Stimulated activated CD8-positive, alpha-beta memory T cell treated with anti-CD3 and anti-CD28 coated beads, Interleukin-7, amount 100 ng/mL, for 1 hour (primary cell): ENCODE measurements at regions not wholly inside any gene's neighbourhood (a gene's known extent, or its start where the extent isn't known, plus 50 kb on each side); places are given as distances from the start of the nearest gene placed in this dataset.
"Not testable (repeated sequence)": the region's sequence is repeated elsewhere in the genome, so short reads cannot be mapped to it uniquely, and the experiment has no call there.

Source experiments
- DNase-seq, 2 donors: peaks; one replicate each; pipeline ENCODE4 v3.0.0-alpha.2; 2020; ENCODE audit warnings: low read depth in 2 of 2

DNA sequence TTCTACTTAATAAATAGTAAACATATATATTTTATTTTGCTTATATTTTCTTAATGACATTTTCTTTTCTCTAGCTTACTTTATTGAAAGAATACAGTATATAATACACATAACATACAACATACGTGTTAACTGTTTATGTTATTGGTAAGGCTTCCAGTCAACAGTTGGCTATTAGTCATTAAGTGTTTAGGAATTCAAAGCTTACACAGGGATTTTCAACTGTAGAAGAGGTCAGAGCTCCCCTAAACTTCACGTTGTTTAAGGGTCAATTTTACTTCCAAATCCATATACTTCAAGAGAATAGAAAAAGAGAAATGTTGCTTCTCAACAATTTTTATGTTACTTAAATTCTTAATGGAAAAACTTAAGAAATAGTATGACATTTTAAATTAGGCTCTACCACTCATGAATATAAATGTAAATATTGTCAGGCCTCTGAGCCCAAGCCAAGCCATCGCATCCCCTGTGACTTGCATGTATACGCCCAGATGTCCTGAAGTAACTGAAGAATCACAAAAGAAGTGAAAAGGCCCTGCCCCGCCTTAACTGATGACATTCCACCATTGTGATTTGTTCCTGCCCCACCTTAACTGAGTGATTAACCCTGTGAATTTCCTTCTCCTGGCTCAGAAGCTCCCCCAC lies 456.5 kb upstream of the NETO1 start:
- DNase-seq: not testable (repeated sequence)

DNA sequence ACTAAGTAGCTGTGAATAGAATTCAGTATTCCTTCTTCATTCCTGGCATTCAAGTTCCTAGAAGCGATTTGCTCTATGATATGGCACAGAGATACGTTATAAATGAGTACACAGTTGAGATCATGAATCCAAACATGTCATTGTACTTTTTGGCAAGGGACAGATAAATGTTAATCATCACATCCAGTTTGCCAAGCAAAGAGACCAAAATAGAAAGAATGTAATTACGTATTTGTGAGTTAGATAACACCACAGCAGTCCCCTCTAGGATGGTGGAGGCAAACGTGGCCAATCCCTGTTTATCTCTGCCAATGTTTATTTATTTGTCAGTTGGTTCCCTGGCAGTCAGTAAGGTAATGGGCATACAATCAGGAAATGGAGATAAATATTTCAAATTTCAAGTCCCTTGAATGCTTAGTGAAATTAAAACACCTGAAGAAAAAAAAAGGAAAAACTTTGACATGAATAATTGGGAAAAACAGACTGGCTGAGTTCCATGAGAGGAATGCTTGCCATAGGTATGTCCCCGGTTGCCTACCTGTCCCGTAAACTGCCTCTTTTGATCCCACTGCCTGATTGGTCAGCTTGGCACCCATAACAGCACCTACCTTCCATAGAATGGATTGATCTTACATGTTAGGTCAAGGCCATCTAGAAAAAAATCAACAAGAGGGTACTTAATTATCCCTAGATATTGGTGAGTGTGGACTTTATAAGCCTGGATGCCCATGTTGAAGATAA lies 451.1 kb upstream of the NETO1 start:
- DNase-seq: no peak

GRCh38 chr18:73316513-73316912 lies 448.7 kb upstream of the NETO1 start:
- no peak for DNase-seq

DNA sequence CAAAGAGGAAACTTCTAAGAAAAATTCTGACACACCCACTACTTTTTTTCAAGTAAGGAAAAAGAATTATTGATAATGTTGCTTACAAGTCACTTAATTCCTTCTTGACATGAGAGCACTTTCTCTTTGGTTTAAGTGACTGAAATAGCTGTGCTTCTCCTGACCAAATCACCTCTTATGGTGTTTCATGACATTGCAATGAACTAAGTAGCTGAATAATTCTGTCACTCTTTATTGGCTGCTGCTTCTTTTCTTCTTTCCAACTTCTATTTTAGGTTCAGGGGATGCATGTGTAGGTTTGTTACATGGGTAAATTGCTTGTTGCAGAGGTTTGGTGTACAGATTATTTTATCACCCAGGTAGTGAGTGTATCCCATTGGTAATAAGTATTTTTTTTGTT lies 447.6 kb upstream of the NETO1 start:
- no peak for DNase-seq

DNA sequence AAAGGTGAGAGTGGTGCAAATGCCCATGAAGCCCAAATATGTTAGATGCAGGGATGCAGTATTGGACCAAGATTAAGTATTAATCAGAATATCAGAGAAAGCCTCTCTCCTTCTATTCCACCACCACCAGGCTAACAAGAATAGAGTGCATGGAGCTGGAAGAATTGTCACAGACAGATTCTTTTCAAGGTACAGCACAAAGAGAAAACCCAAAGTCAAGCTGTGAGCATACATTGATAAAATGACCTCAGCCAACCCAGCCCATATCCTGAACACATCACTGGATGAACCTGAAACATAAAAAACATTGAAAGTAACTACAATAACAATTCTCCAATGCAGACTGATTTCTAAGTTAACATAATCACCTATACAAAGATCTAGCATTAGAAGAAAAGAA lies 445.7 kb upstream of the NETO1 start:
- no peak for DNase-seq

DNA sequence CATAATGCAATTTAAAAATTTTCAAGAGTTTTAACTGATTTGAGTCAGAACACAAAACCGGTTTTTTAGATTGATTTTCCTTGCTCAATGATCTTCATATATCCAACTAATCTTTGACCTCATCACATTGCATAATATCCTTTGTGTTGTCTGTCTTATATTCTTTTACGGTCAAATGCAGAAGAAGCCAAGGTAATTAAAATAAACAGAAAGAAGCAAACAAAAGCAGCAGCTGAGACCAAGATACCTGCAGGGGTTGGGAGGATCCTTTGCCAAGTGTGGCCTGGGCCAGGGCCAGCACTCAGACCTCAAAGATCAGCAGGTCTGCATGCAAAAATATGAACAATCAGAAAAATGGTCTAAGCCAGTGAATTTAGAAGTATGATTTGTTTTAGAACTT lies 428.9 kb upstream of the NETO1 start:
- DNase-seq: no peak

DNA sequence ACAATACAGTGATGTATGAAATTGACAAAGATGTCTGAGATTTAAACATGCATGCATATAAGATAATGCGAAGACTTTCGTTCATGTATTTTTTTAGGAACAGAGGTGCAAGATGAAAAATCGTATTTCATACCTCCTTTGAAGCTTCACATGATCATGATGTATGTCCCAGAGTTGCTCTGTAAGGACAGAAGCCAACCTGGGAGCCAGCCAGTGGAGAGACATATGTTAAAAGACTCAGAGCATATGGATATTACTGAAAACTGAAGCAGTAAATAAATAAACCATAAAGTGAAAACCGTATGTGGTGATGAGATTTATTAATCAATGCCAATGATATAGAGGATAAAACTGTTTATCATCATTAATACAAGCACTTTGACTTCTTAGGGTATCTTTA lies 424.4 kb upstream of the NETO1 start:
- DNase-seq: no peak

- DNase-seq: no peak
These were observed 421.0 kb upstream of the NETO1 start for GRCh38 chr18:73288813-73289212.

GRCh38 chr18:73286584-73286983 lies 418.8 kb upstream of the NETO1 start:
- DNase-seq: no peak

DNA sequence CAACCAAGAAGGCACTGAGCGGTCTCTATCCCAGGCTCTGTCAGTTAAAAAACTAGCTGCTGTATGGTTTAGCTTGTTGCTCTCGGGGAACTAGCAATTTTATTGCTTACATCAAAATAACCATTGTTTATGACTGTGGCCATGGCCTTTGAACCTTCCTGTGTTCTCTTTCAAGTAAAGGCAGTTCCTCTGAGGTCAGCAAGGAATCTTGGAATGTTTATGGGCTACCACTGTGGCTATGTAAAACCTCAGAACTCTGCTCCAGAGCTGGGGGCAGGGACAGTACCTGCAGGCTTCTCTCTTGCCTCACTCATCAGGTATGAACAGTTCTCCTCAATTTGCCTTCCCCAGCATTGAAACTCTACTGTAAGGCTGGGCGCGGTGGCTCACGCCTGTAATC lies 416.0 kb upstream of the NETO1 start:
- DNase-seq: no peak

DNA sequence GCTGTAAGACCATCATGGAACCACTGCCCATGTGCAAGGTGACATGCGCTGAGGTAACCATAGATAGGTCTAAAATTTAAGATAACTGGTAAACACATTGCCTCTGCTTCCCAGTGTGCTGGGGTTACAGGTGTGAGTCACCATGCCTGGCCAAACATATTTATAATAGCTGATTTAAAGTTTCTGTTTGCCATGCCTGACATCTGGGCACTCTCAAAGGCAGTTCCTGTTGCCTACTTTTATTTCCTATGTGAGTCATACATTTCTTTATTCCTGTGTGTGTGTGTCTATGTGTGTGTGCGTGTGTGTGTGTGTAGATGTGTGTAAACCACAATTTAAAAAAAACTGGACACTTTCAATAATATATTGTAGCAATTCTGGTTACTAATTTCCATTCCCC lies 415.2 kb upstream of the NETO1 start:
- no peak for DNase-seq

DNA sequence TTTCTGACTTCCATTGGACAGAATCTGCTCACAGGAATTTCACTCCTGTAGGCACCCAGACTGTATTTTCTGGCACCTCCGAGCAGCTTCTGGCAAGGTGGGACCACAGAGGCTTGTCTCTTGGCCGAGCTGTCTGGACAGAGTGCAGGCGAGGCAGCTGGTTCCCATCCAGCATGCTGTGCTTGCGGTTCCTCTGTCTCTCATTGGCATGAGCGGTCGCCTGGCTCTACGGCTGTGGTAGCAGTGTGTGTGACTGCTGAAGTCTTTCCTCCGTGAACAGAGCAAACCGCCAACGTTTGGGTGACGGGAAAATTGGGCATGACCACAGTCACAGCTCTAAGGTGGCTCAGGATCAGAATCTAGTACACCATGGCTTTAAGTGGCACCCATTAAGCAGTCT lies 411.7 kb upstream of the NETO1 start:
- no peak for DNase-seq

DNA sequence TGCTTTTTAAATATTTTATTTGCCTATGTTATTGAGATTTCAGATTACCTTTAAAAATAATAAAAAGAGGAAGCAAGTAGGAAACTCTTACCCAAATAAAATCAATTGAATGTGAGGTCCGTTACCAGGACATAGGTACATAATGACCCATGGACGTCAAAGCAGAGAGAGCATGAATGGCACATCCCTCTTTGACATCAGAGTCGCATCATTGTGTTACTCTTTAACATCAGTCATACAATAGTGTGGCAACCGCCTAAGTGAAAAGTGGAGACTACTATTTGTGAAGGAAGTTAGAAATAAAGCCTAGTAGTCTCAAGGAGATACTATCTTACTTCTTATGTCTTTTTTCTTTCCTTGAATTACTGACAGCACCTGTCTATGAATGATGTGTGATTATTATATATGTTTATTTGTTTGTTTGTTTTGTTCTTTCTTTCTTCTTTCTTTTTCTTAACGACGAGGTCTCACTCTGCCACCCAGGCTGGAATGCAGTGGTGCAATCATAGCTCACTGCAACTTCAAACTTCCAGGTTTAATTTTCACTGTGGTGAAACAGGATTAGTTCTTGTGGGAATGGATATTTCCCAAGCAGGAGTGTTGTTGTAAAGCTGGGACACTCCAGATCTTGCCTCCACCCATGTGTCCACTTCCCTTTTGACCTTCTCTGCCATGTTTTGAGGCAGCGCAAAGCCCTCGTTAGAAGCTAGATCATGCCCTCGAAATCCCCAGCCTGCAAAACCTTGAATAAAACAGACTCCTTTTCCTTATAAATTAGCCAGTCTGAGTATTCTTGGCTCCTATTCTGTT lies 407.2 kb upstream of the NETO1 start:
- no peak for DNase-seq

DNA sequence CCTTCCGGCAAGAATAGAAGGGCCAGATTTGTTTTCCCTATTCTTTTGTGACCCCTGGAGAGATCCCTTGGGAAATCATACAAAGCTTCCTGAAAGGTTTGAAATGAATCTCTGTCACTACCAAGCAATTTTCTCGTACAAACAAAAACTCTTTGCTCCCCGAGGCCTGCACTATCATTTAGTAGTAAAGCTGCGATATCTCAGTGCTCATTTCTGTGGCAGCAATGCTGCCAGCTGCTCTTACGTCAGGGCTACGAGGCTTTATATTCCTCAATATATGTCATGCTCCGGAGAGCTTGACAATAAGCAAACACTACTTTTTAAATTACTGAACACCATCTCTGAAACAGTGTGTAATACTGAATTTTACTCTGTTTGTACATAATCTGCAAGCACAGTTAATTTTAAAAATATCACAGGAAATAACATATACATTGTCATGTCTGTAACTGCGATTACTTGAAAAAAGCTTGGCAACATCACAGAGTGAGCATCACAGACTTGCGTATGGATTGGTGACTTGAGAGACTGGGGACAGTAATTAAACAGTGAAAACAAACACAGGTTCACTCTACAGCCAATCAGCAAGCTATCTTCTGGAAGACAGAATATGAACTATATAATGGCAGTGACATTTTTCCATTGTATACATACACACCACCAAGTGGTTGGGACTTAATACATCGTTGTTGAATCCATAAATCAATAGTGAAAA lies 403.3 kb upstream of the NETO1 start:
- DNase-seq: no peak

DNA sequence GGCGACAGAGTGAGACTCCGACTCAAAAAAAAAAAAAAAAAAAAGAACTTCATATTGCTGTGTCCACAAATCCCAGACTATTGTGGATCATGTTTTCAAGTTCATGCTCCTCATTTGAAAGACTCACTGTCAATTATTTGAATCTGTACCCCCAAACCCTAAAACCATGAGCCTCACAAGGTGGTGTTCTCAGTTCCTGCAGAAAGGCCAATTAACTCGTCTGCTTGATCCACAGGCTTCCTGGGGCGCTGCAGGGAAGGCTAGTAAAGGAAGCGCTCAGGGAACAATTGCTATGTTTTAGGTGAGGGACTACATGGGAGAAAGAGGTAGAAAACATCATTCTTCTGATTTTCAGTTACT lies 396.8 kb upstream of the NETO1 start:
- DNase-seq: no peak

- no peak for DNase-seq
These were observed 394.1 kb upstream of the NETO1 start for GRCh38 chr18:73261923-73262322.

GRCh38 chr18:73261243-73261642 lies 393.5 kb upstream of the NETO1 start:
- no peak for DNase-seq

DNA sequence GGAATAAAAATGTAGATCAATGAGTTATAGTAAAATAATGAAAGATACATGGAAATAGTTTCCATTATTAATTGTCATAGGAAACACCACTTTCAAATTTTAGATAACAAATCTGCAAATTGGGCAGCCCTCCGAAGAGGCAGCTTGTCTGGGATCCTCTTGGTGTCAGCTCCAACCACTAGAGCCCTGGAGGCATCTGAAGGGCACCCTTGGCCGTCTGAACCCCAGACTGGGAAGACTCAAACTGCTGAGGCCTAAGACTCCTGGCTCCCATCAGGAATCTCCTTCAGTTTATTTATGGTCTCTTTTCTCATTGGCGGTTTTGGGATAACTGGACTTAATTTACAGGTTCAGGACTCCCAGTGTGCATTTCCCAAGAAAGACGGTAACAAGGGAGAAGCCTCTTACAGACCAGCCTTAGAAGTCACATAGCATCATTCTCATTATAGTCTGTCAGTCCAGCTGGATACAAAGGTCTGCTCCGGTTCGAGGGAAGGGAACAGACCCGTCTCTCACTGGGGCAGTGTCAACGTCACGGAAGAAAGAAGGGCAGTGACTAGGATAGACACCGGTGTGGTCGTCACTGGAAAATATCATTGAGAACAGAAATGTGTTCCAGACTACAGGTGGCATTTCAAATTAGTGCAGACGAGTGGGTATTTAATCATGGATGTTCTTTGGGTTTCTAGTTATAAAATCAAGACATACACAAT lies 390.7 kb upstream of the NETO1 start:
- DNase-seq: no peak

- DNase-seq: no peak
These were observed 386.8 kb upstream of the NETO1 start for GRCh38 chr18:73254564-73254963.

GRCh38 chr18:73249030-73249429 lies 381.2 kb upstream of the NETO1 start:
- DNase-seq: no peak

- DNase-seq: no peak
These were observed 379.0 kb upstream of the NETO1 start for GRCh38 chr18:73246763-73247162.

- DNase-seq: no peak
These were observed 377.6 kb upstream of the NETO1 start for GRCh38 chr18:73245345-73245744.
